Stomach (tissue), 4 donors: ENCODE measurements at regions not wholly inside any gene's neighbourhood (a gene's known extent, or its start where the extent isn't known, plus 50 kb on each side); places are given as distances from the start of the nearest gene placed in this dataset.
"Not testable (repeated sequence)": the region's sequence is repeated elsewhere in the genome, so short reads cannot be mapped to it uniquely, and the experiment has no call there.

ENCODE experiments used
- POLR2A ChIP-seq, 4 donors: fragments of 450-650 bp; IDR thresholded peaks; one replicate each; pipeline ENCODE4 v1.6.1; 2016; ENCODE audit warnings: antibody characterized with exemption in 4 of 4, control low read depth in 2 of 4, mild to moderate bottlenecking in 1 of 4, moderate library complexity in 1 of 4
- POLR2AphosphoS5 ChIP-seq, 3 donors: sonication (generic); formaldehyde crosslinking; IDR thresholded peaks; one replicate each; pipeline ENCODE4 v1.6.1; 2016; ENCODE audit warnings: antibody characterized with exemption in 3 of 3
- TF ChIP-seq, protein P1 (sequence below), 7 experiments: fragments of 450-650 bp in 4 of 7; fragments of 200-600 bp in 3 of 7; sonication (generic) in 3 of 7; IDR thresholded peaks; one replicate each; pipeline ENCODE4 v1.5.1; 2016 to 2019; ENCODE audit warnings: antibody characterized with exemption in 7 of 7, control low read depth in 2 of 7, mild to moderate bottlenecking in 1 of 7

- TF ChIP-seq, protein P1, sequence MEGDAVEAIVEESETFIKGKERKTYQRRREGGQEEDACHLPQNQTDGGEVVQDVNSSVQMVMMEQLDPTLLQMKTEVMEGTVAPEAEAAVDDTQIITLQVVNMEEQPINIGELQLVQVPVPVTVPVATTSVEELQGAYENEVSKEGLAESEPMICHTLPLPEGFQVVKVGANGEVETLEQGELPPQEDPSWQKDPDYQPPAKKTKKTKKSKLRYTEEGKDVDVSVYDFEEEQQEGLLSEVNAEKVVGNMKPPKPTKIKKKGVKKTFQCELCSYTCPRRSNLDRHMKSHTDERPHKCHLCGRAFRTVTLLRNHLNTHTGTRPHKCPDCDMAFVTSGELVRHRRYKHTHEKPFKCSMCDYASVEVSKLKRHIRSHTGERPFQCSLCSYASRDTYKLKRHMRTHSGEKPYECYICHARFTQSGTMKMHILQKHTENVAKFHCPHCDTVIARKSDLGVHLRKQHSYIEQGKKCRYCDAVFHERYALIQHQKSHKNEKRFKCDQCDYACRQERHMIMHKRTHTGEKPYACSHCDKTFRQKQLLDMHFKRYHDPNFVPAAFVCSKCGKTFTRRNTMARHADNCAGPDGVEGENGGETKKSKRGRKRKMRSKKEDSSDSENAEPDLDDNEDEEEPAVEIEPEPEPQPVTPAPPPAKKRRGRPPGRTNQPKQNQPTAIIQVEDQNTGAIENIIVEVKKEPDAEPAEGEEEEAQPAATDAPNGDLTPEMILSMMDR (IDR thresholded peaks at IDR 0.05) = not testable (repeated sequence)
- TF ChIP-seq POLR2A, POLR2AphosphoS5 (IDR thresholded peaks at IDR 0.05): not testable (repeated sequence)
These were observed 49.7 kb upstream of the ARL17B start for GRCh38 chr17:46411172-46411852.
